KMS-11 (cell line): ENCODE measurements at regions not wholly inside any gene's neighbourhood (a gene's known extent, or its start where the extent isn't known, plus 50 kb on each side); places are given as distances from the start of the nearest gene placed in this dataset.

Experiments
- H2AFZ ChIP-seq: fragments of 200-600 bp; sonication (generic); 2 replicates; pipeline ENCODE4 v1.6.1; 2016; ENCODE audit warnings: antibody characterized with exemption, mixed run types, low read depth
- H3K27ac ChIP-seq: fragments of 200-600 bp; sonication (generic); 2 replicates; pipeline ENCODE4 v1.6.1; 2016; ENCODE audit warnings: mild to moderate bottlenecking, mixed run types
- H3K27me3 ChIP-seq: fragments of 200-600 bp; sonication (generic); 2 replicates; pipeline ENCODE4 v1.6.1; 2017; ENCODE audit warnings: mild to moderate bottlenecking, low read depth, mixed run types, moderate library complexity; ENCODE audit not compliant: insufficient read depth
- H3K36me3 ChIP-seq: fragments of 200-600 bp; sonication (generic); 2 replicates; pipeline ENCODE4 v1.6.1; 2017; ENCODE audit warnings: mild to moderate bottlenecking, mixed run types; ENCODE audit not compliant: insufficient read depth
- H3K4me1 ChIP-seq: fragments of 200-600 bp; sonication (generic); 2 replicates; pipeline ENCODE4 v1.6.1; 2016; ENCODE audit warnings: mild to moderate bottlenecking, low read depth, mixed run types; ENCODE audit not compliant: poor library complexity, severe bottlenecking
- H3K4me2 ChIP-seq: fragments of 200-600 bp; sonication (generic); 2 replicates; pipeline ENCODE4 v1.7.0; 2016; ENCODE audit warnings: mild to moderate bottlenecking, mixed run types
- H3K4me3 ChIP-seq: fragments of 200-600 bp; sonication (generic); IDR thresholded peaks from 2 replicates; pipeline ENCODE4 v1.6.1; 2017; ENCODE audit warnings: low read depth, low read length, mixed read lengths; ENCODE audit not compliant: insufficient read depth
- H3K79me2 ChIP-seq: fragments of 200-600 bp; sonication (generic); 2 replicates; pipeline ENCODE4 v1.6.1; 2016; ENCODE audit warnings: low read depth, mixed run types; ENCODE audit not compliant: insufficient read depth
- H3K9ac ChIP-seq: fragments of 200-600 bp; sonication (generic); 2 replicates; pipeline ENCODE4 v1.6.1; 2016; ENCODE audit warnings: mild to moderate bottlenecking, mixed run types
- H4K20me1 ChIP-seq: fragments of 200-600 bp; sonication (generic); 2 replicates; pipeline ENCODE4 v1.6.1; 2016; ENCODE audit warnings: mild to moderate bottlenecking, mixed run types; ENCODE audit not compliant: insufficient read depth
- CTCF ChIP-seq: fragments of 200-600 bp; sonication (generic); conservative IDR thresholded peaks from 2 replicates; pipeline ENCODE4 v1.6.1; 2017; ENCODE audit warnings: low read depth, mild to moderate bottlenecking, antibody characterized with exemption, low read length, moderate library complexity, mixed read lengths

DNA sequence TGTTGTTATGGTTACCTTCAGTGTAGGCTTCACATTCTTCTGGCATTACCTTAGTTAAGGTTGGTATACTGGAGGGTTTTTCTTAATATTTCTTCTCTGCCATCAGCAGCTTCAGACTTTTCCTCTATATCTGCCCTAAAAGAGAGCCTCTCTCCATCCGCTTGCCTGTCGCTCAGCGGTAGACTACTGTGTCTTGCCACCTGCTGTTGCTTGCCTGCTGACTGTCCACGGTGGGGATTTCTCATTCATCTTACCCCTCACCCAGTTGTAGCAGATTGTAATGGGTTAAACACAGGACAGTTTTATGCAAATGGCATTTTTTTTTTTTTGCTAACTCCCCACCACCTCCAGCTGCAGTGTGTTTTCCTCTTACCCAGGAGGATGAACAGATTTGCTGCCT lies 577.2 kb downstream of the SLITRK5 start:
- Histone ChIP-seq H3K4me1 (no peaks in the 10 kb centered on the region), H3K4me2 (no peak overlapping the region), H3K27me3 (no peaks in the 10 kb centered on the region), H2AFZ (no peak overlapping the region), H3K4me3 (no peak overlapping the region), H4K20me1 (no peaks in the 10 kb centered on the region), H3K36me3 (no peaks in the 10 kb centered on the region), H3K9ac (no peak overlapping the region), H3K27ac (no peak overlapping the region), H3K79me2 (no peaks in the 10 kb centered on the region)
- no peak for TF ChIP-seq CTCF

DNA sequence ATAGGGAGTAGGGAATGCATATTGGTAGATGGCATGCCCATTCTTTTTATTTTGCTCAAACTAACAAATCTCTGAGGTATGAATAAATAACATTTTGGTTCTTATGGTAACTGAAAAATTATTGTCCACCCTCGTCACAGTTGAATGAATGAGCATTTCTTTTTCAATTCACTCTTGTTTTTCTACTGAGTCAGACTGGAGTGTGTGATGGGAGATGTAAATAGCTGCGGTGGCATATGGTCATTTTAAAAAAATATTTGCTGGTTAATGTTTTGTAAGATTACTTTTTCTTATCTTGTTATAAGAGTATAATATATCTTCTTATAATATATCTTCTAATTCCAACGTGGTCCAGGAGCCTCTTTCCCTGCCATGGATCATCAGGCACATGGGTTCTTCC lies 586.5 kb downstream of the SLITRK5 start:
- no peak overlapping the region for H3K4me2 ChIP-seq
- H3K4me1 ChIP-seq: no peaks in the 10 kb centered on the region
- no peaks in the 10 kb centered on the region for H4K20me1 ChIP-seq
- no peak overlapping the region for H3K4me3 ChIP-seq
- no peak overlapping the region for H2AFZ ChIP-seq
- H3K9ac ChIP-seq: no peak overlapping the region
- no peak for TF ChIP-seq CTCF
- no peaks in the 10 kb centered on the region for H3K79me2 ChIP-seq
- no peaks in the 10 kb centered on the region for H3K27me3 ChIP-seq
- no peaks in the 10 kb centered on the region for H3K36me3 ChIP-seq
- no peak overlapping the region for H3K27ac ChIP-seq

DNA sequence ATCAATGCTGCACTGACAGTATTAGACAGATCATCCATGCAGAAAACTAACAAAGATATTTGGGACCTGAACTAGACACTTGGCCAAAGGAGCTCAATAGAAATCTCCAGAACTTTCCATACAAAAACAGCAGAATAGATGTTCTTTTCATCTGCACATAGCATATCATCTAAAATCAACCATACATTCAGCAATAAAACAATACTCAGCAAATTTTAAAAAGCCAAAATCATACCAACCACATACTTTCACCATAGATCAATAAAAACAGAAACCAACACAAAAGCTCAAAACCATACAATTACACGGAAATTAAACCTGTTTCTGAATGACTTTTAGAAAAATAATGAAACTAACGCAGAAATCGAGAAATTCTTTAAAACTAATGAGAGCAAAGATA lies 592.6 kb downstream of the SLITRK5 start:
- H3K27me3 ChIP-seq: no peaks in the 10 kb centered on the region
- no peak overlapping the region for H2AFZ ChIP-seq

DNA sequence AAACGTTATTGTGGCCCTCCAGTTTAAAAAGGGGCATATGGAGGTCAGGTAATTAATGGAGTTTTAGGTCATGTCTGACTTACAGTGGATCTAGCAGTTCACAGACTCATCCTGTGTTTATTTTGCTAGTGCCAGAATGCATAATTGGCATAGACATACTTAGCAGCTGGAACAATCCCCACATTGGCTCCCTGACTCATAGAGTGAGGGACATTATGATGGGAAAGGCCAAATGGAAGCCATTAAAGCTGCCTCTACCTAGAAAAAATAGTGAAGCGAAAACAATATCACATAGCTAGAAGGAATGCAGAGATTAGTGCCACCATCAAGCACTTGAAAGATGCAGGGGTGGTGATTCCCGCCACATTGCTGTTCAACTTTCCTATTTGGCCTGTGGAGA lies 610.7 kb downstream of the SLITRK5 start:
- Histone ChIP-seq H3K27ac (no peak overlapping the region), H3K4me2 (no peak overlapping the region), H3K4me3 (no peak overlapping the region), H3K27me3 (no peaks in the 10 kb centered on the region), H3K4me1 (no peaks in the 10 kb centered on the region), H3K79me2 (no peaks in the 10 kb centered on the region), H4K20me1 (no peaks in the 10 kb centered on the region), H2AFZ (no peak overlapping the region), H3K9ac (no peak overlapping the region), H3K36me3 (no peaks in the 10 kb centered on the region)
- TF ChIP-seq CTCF: no peak

More for the DNA sequence above, 592.6 kb downstream of the SLITRK5 start:
- no peaks in the 10 kb centered on the region for H3K79me2 ChIP-seq
- H3K36me3 ChIP-seq: no peaks in the 10 kb centered on the region
- no peak overlapping the region for H3K4me3 ChIP-seq
- H3K4me2 ChIP-seq: no peak overlapping the region
- TF ChIP-seq CTCF: no peak
- no peak overlapping the region for H3K27ac ChIP-seq
- no peaks in the 10 kb centered on the region for H3K4me1 ChIP-seq
- H4K20me1 ChIP-seq: no peaks in the 10 kb centered on the region
- no peak overlapping the region for H3K9ac ChIP-seq

DNA sequence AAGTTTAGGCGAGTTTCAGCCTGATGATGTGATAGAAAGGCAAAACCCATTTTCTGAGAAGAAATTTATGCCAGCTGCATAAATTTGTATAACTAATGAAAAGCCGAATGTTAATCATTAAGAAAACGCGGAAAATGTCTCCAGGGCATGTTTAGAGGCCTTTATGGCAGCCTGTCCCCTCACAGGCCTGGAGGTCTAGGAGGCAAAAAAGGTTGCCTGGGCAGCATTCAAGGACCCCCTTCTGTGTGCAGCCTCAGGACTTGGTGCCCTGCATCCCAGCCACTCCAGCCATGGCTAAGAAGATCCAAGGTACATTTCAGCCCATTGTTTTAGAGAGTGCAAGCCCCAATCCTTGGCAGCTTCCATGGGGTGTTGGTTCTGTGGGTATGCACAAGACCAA lies 614.2 kb downstream of the SLITRK5 start:
- Histone ChIP-seq H3K4me2 (no peak overlapping the region), H2AFZ (no peak overlapping the region), H3K9ac (no peak overlapping the region), H3K36me3 (no peaks in the 10 kb centered on the region), H3K79me2 (no peaks in the 10 kb centered on the region), H4K20me1 (no peaks in the 10 kb centered on the region), H3K4me3 (no peak overlapping the region), H3K27me3 (no peaks in the 10 kb centered on the region), H3K27ac (no peak overlapping the region), H3K4me1 (no peaks in the 10 kb centered on the region)
- no peak for TF ChIP-seq CTCF
